GM20431 (cell line): ENCODE measurements at regions not wholly inside any gene's neighbourhood (a gene's known extent, or its start where the extent isn't known, plus 50 kb on each side); places are given as distances from the start of the nearest gene placed in this dataset.

ENCODE experiments used
- in situ Hi-C: fragments of 300-500 bp; cut with MseI, MboI; formaldehyde crosslinking; loops from one replicate; pipeline ENCODE4 v1.15.0; 2020; ENCODE audit warnings: low sequenced_read_pairs; ENCODE audit not compliant: unreplicated experiment

DNA sequence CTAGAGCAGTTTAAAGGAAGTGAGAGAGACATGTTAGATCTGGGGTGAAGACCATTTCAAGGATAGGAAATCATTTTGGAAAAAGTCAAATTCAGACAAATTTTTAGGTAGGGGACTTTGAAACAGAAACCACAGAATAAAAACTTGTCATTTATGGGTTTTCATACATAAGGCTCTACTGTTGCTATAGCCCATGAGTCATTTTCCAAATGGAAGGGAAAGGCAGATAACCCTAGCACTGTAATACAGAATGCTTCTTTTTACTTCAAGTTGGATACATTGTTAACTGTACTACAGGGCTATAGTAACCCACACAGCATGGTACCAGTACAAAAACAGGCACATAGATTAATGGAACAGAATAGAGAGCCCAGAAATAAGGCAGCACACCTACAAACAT lies 455.4 kb downstream of the EBF1 start:
- in situ Hi-C loops, result no loop called here

DNA sequence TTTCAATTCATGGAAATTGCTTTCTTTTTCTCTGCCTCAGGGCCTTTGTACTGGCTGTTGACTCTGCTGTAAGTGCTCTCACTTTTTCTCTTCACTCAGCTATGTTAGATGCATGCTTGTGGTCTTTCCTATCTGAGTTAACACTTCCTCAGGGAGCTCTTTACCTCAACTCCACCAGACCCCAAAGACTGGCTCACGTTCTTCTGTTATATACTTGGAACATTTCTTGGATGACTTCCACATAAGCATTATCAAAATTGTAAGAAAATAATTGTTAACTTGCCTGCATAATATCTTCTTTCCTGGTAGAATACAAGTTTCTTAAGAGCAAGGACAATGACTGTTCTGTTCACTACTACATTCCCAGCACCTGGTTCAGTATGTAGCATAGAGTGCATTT lies 455.9 kb downstream of the EBF1 start:
- in situ Hi-C loops, result no loop called here

DNA sequence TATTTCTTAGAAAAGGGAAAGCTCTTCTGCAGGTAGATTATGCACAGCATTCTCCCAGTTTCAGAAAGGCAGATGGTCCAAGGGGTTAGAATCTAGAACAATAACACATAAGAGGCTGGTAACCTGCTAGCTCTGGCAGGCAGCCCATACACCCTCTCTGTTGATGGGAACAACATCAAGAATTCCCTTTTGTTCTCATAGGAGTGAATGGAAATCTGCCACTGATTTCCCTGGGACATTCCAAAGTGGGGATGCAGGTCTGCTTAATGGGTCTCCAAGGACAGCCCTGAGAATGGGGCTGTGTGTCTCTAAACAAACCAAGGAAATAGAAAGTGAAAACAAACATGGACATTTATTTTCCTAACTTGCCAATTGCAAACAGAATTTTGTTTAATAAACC lies 456.8 kb downstream of the EBF1 start:
- in situ Hi-C loops, result no loop called here

DNA sequence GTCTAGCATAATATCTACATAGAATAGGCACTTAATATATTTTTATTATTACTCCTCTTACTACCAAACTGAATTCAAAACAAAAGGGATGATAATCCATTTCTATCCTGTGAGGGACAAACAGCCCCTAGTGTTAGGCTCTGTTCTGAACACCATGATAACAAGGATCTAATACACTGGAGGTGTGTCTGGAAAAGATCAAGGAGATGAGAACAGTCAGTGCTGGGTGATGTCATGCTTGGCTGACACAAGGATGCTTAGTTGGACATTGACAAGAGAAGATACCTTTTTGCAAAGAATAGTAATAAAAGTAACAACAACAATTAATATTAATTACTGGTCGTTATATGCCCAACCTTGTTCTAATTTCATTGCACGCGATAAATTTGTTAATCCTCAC lies 458.7 kb downstream of the EBF1 start:
- in situ Hi-C loops, result no loop called here

DNA sequence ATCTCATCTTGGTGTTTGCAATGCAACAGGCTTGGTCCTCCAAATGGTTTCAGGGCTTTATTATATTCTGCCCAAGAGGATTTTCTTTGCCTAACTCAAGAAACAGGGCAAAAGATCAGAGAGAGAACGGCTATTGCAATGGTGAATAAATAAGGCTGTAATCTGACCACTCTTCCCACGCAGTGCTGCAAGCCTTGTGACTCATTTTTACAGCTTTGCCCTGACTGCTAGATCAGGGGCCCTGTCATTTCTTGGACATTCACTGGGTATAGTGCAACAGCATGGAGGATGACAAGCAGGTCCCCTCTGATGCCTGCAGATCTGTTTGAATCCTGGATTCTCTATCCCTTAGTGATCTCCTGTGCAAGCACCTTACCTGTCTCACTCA lies 459.1 kb downstream of the EBF1 start:
- in situ Hi-C loops, result no loop called here

DNA sequence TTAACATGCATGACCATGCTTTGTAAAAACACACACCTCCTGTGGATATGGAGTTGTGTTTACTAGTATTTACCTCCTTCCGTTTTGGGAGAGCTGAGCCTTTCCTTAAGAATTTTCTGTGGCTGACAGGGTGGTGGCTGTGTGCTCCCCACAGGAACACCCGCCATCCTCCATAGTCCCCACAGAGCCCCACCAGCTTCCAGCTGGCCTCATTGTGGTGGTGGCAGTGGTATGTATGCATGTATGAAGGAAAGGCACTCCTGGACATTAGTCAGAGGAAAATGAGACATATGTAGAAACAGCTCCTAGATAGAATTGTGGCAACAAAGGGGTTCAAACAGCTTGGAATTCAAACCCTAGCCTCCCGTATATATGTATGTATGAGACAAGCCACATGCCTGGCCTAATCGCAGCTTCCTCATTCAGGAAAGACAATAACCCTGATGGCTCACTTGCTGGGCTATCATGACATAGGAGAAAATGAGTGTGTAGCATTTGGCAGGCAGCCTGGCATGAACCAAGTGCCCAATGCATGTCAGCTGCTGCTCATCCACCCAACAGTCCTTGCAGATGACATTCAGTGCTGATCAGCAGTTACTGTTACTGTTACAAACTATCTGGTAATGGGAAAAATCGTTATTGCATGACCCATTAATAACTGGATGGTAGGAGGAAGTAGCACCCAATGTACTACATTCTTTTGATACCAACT lies 459.7 kb downstream of the EBF1 start:
- in situ Hi-C loops, result no loop called here

DNA sequence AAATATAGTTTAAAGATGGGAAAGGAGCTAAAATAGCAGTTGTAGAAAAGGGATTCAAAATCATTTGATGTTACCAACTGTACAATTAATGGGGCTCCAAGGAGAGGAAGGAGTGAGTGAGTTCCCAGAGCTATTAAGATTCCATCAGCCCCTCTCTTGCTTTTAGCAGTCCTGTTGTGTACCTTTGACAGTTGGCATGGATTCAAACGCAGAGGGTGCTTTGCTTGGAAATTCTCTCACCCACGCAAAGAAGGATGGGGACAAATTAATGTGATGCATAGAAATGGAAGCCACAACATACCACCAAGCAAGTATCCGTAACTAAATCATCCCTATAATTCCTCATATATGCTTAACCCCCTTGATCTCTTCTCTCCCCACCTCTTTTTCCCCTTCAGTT lies 461.3 kb downstream of the EBF1 start:
- in situ Hi-C loops, result no loop called here

DNA sequence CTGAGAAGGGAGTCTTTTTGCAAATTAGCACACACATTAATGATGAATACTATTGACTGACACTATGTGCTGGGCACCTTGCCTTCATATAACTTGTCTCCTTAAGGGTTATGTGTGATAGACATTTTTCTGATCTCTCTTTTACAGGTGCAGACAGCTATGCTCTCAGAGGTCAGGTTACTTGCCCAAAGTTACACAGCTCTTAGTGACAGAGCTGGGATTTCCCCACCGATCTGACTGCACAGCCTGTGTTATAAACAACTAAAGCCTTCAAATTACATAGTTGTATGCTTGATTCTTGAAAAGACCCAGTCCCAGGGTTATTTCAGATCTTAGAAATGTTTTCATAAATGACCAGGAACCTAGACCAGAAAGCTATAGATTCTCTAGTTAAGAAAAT lies 462.7 kb downstream of the EBF1 start:
- in situ Hi-C loops, result no loop called here

DNA sequence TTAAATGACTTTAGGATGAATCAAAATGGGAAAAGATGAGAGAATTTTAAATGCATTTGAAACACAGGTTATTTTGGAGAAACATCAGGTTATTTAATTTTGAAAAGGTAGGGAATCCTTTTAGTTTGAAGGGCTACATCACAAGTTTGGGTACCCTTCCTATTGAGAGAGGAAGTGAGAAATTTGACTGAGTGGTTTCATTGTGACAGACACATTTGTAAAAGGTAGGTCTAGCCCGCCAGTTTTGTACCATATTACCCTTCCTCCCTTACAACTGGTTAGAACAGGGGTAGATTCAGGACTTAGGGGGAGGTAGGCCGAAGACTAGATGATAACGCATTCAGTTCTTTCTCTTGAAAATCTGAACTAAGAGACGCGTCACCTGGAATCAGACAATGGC lies 464.2 kb downstream of the EBF1 start:
- in situ Hi-C loops, result no loop called here

DNA sequence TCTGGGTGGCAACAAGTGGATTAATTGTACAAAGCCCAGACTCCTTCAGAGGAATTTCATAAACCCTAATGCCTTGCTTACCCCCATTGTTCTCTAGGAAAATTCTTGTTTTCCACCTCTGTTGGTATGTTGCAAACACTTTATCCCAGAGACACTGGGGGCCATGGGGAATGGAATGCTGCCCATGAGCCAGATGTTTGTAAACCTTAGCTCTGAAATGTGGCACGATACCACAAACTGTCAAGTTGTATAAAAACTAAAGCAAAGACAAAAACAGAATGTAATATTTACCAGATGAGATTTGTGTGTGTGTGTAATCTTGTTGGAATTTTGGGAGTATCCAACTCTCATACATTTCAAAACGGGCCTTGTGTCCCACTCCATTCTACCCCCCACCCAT lies 465.0 kb downstream of the EBF1 start:
- in situ Hi-C loops, result no loop called here

DNA sequence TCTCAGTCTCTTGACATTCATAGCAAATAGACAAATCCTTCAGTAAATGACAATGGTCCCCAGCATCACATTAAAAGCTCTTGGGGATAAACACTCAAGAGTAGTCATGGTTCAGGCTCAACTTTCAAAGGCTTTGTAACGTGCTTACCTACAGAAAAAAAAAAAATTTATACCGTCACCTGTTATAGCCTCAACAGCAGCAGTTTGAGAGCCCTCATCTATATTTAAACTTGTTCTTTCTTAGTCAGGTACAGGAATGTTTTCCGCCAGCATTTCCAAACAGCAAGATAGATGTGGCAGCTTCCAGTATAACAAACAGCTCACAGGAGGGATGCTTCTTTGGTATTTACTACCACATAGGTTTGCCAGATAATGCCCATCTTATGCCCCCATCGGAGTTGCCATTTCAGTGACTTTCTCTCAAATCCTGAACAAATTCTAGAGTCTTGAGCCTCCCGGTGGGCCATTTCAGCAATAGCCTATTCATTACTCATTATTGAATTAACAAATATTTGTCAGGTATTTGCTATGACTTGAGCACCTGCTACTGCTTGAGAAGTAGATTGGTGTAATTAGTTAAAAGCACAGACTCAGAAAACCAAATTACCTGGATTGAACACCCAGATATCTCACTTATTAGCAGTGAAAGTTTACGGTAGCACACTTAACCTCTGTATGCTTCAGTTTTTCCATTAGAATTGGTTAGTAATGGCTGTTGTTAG lies 470.0 kb downstream of the EBF1 start:
- in situ Hi-C loops, result no loop called here

DNA sequence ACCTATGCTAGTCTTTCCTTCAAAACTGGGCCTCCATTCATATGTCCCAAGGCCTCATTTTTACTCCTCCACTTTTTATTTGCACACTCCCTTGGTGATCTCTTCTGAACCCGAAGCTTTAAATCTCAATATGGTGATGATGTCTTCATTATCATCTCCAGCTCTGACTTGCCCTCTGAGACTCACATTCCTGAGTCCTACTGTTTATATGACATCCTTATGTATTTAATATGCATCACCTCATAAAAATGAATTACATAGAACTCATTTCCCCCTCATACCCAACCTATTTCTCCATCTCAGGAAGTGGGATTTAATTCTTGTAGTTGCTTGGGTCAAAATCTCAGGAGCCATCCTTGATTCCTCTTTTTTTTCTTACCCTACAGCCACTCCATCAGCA lies 473.0 kb downstream of the EBF1 start:
- in situ Hi-C loops, result no loop called here

DNA sequence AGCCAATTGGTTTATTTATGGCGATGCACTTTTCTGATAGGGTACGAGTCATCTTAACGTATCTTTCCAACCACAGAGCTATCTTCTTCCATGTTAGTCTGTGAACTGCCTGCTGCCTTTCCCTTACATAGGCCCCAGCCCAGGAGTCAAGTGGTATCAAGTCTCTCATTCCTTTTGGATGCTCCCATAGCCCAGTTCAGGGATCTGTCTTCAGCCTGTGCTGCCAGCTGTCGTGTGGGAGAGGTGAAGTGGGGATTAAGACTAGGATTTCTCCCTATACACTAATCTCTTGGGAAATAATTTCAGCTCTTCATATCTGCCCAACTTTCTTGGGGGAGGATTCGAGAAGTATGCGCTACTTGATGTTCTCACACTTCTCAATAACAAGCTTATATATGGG lies 475.7 kb downstream of the EBF1 start:
- in situ Hi-C loops, result no loop called here

DNA sequence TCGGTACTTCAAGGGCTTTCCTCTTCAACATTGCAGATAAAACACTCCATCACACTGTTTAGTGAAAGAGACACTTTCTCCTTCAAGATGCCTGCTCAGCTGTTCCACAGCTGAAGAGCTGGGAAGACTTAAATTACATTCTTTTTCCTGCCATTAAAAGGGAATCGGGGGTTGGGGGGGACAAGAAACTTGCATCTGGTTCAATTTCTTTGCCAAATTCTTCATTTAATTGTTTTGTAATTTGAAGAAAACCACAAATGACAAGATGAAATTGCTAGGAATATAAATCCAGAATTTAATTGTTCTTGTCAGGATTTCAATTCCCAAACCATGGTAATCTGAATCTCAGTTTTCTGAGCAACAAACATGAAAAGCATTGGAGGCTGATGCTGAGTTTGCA lies 478.3 kb downstream of the EBF1 start:
- in situ Hi-C loops, result no loop called here

DNA sequence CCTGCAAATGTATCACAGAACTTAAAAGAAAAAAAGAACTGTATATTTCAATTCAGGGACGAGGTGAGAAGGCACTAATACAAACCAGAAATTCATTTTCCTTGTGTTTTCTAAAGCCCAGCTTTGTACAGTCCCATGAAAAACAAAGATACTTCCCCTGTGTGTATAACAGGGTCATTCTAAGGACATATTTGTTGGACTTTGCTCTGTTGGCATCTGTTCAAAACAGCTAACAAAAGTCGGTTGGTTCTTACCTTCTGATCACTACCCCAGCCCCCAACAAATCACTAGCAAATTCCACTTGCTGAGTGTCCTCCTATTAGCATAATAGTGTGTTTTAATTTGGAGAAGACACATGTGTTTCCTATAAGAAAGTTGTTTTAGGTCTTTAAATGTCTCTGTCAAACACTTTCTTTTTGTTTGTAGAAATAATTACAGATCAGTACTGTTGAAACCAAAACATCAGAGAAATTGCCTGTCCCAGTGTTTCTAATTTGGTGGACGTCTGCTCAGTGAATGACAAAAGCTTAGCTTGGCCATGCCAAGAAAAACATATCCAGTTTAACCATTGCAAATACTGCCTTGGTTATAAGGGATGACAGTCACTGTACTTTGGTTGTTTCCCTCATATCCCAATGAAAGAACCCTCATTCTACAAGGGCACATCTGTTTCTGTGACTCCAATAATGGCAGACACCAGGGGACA lies 480.5 kb downstream of the EBF1 start:
- in situ Hi-C loops, result no loop called here

DNA sequence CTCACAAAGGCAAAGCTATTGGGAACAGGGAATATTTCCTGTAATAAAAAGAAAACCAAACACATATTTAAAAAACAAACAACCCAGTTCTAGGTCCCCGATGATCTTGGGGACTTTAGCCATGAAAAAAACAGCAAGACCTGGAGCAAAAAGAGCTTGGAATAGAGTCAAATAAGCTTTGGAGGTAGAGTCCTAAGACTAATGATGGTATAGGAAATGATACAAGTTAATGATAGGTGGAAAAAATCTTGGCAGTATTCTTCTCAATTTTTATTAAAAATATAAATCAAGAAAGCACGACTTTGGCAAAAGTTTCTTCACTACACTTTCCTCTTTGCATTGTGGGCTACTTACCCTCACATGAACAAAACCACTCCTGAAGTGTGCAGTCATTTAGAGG lies 481.5 kb downstream of the EBF1 start:
- in situ Hi-C loops, result no loop called here

DNA sequence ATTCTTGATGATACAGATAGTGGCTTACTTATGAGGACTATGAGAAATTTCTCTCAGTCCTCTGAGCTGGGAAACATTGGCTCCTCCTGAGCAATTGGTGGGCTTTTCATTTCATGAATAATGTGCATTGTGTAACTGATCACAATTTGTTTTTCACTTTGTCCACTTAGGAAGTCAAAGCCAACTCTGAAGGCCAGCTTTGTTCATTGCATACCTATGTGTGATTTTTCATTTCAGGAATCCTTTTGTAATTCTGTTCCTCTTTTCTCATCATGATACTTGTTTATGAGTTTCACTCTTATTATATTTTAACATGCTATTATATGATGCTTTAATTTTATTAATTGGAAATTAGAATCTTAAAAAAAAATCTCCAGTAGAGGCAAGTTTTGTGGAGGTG lies 483.0 kb downstream of the EBF1 start:
- in situ Hi-C loops, result no loop called here

DNA sequence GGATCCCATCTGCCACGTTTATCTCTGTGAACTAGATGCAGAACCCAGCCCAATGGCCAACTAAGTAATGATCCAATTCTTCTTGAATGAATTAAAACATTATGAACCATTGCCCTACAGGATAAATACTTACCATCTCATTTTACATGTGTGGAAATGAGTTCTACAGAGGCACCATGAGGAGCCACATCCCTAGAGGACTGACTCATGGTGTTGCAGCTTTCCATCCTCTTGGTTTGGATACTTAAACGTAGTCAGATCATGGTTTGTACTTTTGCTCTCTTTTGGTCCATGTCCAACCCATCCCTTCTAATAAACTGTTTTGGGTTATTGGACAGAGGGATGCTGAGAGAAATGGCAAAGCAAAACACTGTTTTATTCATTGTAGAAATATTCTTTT lies 484.8 kb downstream of the EBF1 start:
- in situ Hi-C loops, result no loop called here

DNA sequence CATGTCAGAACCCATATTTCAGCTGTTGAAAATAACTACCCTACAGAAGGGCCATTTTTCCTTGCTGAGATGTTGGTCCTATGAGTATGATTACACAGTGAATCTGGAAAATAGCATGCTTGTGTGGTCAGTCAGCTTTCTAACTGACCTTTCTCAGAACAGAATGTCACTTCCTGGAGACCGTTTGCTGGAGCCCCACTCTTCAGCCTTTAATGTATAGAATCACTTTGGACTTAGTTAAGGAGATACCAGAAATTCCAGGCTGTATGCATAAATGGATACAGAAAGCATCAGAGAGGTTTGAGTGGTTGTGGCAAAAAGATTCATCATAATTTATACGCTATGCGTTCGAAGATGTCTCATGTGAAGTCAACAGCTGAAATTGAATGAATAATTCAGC lies 488.1 kb downstream of the EBF1 start:
- in situ Hi-C loops, result no loop called here

DNA sequence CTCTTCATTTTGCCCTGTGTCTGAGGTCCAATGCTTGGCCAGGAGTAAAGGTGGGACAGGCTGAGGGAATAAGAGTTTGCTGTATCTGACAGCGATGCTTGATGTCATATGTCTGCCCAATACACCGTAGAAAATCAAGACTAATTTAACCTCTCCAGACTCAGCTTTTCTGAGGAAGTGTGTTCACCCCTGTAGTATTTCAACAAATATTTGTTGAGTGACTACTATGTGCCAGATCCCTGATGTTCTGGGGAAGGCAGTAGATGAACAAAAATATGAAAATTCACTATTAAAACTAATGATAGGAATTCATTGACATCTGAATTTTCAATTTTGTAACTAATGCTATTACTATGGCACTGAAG lies 489.7 kb downstream of the EBF1 start:
- in situ Hi-C loops, result no loop called here

DNA sequence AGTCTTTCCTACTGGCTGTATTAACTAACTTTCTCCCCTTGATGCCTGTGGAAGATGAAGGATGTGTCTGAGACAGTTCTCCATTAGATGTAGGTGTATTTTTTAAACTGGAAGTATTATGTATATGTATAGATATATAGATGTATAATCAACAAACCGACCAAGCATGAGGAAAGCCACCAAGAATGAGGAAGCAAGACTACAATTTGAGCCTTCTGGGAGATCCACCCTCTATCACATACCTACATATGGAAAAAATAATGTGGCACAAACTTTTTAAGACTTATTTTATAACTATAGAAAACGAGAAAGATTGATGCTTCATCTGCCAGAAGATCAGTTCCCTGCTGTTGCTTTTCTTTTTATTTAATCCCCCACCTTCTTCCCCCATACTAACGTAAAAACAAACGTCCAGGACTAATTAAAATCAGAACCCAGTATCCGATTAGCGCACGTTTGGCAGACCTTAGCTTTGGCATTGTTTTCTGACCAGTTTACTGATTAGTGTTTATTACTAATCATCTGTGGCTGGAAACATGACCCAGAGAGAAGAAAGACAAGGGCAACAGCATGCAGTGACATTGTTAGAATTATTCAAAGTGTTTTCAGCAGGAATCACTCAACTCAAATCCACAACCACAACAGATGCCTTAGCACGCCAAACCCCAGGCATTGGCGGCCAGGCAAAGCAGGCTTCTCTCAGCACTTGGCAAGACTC lies 490.2 kb downstream of the EBF1 start:
- in situ Hi-C loops, result no loop called here
